NCI-H1092 (cell line): ENCODE measurements at regions not wholly inside any gene's neighbourhood (a gene's known extent, or its start where the extent isn't known, plus 50 kb on each side); places are given as distances from the start of the nearest gene placed in this dataset.
"Not testable (repeated sequence)": the region's sequence is repeated elsewhere in the genome, so short reads cannot be mapped to it uniquely, and the experiment has no call there.

Source experiments
- DNase-seq: peaks from one replicate; lab custom pipeline; 2025; lab: John Stamatoyannopoulos, UW

DNA sequence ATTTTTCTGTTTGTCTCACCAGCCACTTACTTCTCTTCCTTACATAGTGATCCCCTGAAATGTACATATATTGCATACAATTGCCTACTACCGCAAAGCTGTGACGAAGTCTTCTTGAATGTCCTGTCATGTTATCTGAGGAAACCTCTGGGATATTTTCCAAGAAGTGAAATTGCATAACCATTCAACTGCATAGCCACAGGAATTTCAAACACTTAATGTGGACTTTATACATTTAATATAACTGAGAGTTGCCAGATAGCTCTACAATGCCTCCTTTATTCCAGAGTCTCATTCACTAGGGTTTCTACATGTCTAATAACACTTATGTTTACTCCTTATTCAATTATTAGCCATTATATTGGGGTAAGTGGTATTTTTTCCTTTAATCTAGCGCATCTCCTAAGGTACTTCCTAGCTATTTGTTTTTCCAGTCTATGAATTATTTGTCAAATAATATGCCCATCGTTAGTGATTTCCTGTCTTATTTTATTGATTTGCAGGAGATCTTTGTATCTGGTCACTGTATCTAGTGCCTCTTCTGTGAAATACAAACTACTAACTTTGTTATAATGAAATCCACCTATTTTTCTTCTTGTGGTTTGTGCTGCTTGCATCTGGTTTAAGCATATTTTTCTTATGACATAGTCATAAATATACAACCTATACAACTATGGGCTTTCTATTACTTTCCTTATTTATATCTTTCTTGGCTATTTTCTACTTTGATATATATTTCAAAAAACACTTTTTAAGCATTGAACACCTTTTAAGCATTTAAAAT lies 69.2 kb upstream of the GRID2 start:
- no peak for DNase-seq

DNA sequence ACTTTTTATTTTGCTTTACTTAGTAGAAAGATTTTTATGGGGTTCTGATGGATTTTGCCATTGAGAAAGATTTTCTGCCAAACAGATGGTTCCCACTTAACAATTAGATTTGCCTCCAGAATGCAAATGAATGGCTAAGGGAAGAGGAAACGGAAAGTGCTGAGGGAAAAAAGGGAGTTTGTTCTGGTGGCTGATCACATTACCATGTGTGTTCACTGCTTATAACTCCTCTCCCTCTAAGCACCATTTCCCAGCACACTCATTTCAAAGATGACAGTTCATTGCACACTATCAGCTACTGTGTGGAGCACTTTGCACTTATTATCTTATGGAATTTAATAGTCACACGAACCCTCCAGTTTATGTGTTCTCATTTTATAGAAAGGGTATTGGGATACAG lies 68.0 kb upstream of the GRID2 start:
- DNase-seq, result no peak

DNA sequence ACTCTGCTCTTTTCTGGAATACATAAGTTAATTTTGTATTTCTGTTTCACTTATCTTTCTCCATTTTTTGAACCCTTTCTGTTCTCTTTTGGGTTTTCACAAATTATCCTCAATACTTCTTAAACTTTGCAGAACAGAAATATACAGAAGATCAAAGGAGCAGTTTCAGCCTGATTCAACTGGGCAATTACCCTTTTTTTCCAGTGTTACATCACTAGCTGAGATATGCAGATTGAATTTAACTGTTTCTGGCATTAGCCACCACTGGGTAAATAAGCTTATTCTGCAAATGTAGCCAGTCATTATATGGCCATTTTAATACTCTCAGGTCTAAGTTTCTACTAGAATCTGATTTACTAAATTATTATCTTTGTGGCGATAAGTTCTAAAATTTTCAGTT lies 66.9 kb upstream of the GRID2 start:
- DNase-seq, result no peak

DNA sequence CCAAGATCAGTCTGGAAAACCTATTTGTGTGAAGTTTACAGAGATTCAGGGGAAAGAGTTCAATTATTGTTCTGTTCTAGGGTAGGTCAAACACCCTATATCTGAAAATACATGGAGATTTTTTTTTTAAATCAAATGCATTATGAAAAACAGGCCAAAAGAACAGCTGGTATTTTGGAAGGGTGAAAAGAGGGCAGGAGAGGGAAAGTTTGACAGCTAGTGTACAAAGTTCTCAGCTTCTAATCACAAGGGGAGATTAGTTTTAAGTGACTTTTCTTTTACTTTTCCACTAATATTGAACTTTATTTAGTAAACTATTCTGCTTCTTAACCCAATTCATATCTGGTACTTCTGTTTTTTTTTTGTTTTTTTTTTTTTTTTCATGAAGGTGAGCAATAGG lies 66.2 kb upstream of the GRID2 start:
- DNase-seq, result no peak

DNA sequence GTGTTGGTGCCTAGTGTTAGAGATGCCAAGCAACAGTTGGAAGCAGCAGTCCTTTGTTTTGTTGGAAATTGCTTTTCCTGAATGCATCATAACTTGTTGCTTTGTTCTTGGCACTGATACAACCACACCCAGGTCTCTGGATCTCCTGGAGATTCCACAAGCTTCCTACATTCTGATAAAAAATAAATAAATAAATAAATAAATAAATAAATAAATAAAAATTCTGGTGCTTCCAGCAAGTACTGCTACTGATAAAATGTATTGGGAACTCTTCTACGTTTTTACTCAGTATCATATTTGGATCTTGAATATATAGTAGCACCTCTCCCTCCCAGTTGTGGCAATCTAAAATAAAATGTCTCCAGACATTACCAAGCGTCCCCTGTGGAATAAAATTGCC lies 62.7 kb upstream of the GRID2 start:
- no peak for DNase-seq

DNA sequence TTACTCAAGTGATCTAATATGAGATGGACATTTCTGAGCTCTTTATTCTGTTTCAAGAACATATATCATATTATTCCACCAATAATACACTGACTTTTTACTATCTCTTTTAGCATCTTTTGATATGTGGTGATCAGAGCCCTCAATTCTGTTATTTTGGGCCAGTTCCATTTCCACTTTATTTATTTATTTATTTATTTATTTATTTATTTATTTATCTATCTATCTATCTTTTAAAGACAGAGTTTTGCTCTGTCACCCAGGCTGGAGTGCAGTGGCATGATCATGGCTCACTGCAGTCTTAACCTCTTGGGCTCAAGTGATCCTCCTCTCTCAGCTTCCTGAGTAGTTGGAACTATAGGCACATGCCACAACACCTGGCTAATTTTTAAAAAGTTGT lies 57.4 kb upstream of the GRID2 start:
- DNase-seq, result no peak

DNA sequence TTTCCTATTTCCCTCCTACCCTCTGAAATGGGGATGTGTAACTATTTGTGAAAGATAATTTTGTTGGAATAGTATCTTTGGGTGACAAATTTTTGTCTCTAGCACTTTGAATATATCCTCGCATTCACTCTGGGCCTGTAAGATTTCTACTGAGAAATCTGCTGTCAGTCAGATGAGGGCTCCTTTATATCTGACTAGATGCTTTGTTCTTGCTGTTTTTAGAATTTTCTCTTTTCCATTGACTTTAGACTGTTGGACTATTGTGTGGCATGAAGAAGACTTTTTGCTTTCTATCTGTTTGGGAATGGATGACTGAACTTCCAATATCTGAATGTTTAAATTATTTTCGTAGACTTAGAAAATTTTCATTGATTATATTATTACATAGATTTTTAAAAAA lies 54.2 kb upstream of the GRID2 start:
- DNase-seq, result no peak

DNA sequence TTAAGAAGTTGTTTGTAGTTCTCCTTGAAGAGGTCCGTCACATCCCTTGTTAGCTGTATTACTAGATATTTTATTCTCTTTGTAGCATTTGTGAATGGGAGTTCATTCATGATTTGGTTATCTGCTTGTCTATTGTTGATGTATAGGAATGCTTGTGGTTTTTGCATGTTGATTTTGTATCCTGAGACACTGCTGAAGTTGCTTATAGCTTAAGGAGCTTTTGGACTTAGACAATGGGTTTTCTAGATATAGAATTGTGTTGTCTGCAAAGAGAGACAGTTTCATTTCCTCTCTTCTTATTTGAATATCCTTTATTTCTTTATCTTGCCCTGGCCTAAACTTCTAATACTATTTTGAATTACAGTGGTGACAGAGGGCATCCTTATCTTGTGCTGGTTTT lies 52.1 kb upstream of the GRID2 start:
- DNase-seq, result no peak

DNA sequence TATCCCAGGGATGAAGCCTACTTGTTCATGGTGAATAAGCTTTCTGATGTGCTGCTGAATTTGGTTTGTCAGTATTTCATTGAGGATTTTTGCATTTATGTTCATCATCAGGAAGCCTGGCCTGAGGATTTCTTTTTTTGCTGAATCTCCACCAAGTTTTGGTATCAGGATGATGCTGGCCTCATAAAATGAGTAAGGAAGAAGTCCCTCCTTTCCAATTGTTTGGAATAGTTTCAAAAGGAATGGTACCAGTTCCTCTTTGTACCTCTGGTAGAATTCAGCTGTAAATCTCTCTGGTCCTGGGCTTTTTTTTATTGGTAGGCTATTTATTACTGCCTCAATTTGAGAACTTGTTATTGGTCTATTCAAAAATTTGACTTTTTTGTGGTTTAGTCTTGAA lies 51.4 kb upstream of the GRID2 start:
- not testable (repeated sequence) for DNase-seq

DNA sequence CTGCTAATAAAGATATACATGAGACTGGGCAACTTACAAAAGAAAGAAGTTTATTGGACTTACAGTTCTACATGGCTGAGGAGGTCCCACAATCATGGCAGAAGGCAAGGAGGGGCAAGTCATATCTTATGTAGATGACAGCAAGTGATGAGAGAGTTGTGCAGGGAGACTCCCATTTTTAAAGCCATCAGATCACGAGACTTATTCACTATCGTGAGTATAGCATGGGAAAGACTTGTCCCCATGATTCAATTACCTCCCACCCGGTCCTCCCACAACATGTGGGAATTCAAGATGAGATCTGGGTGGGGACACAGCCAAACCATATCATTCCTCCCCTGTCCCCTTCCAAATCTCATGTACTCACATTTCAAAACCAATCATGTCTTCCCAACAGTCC lies 50.9 kb upstream of the GRID2 start:
- DNase-seq, result no peak

DNA sequence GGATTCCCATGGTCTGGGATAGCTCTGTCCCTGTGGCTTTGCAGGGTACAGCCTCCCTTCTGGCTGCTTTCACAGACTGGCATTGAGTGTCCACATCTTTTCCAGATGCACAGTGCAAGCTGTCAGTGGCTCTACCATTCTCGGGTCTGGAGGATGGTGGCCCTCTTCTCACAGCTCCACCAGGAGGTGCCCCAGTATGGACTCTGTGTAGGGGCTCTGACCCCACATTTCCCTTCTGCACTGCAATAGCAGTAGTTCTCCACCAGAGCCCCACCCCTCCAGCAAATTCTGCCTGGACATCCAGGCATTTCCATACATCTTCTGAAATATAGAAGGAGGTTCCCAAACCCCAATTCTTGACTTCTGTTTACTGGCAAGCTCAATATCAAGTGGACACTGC lies 50.2 kb upstream of the GRID2 start:
- no peak for DNase-seq
